IMR-90 (cell line): ENCODE measurements at regions not wholly inside any gene's neighbourhood (a gene's known extent, or its start where the extent isn't known, plus 50 kb on each side); places are given as distances from the start of the nearest gene placed in this dataset.

Experiments
- ATAC-seq: fragments of 200-7000 bp; cut with Tn5 transposase; 2 replicates; pipeline ENCODE4 v1.9.1; 2020; ENCODE audit warnings: low read depth, mild to moderate bottlenecking, moderate library complexity
- BruUV-seq: library from RNA; stranded (reverse); fragments of 400-500 nt; replicated peaks from 2 replicates; lab custom pipeline; 2021; lab: Mats Ljungman, UMichigan
- CTCF ChIA-PET: fragments of 300-600 bp; formaldehyde crosslinking; extraction: SDS; loops from one replicate; lab custom pipeline; 2021; ENCODE audit warnings: antibody characterized with exemption; lab: Yijun Ruan, JAX
- POLR2A ChIA-PET: fragments of 300-600 bp; sonication (Branson Sonifier 250); formaldehyde crosslinking; loops from one replicate; lab custom pipeline; 2022; ENCODE audit warnings: antibody characterized with exemption; ENCODE audit not compliant: unreplicated experiment; lab: Charles Lee
- DNase-seq: peaks from one replicate; pipeline ENCODE4 v3.0.0; 2013
- H2AFZ ChIP-seq: replicated peaks from 2 replicates; pipeline ENCODE3; 2013; ENCODE audit warnings: low read length, mild to moderate bottlenecking; ENCODE audit not compliant: poor library complexity
- H2AK5ac ChIP-seq: 2 replicates; pipeline ENCODE4 v1.6.1; 2013; ENCODE audit warnings: low read depth, low read length, inconsistent platforms
- H2AK9ac ChIP-seq: replicated peaks from 2 replicates; pipeline ENCODE3; 2013; ENCODE audit warnings: mild to moderate bottlenecking, low read depth, low read length, moderate library complexity; ENCODE audit not compliant: poor library complexity
- H2BK120ac ChIP-seq: 2 replicates; pipeline ENCODE4 v1.6.1; 2013; ENCODE audit warnings: low read depth, low read length, inconsistent platforms
- H2BK15ac ChIP-seq: 3 replicates; pipeline ENCODE4 v1.6.1; 2013; ENCODE audit warnings: low read depth, low read length, inconsistent platforms
- H2BK20ac ChIP-seq: 2 replicates; pipeline ENCODE4 v1.6.1; 2013; ENCODE audit warnings: low read depth, mild to moderate bottlenecking, inconsistent platforms, low read length, moderate library complexity
- H2BK5ac ChIP-seq: 2 replicates; pipeline ENCODE4 v1.6.1; 2013; ENCODE audit warnings: mild to moderate bottlenecking, low read depth, low read length, inconsistent platforms; ENCODE audit not compliant: poor library complexity, severe bottlenecking
- H3K14ac ChIP-seq: replicated peaks from 2 replicates; pipeline ENCODE4 v1.6.1; 2013; ENCODE audit warnings: low read depth, low read length, inconsistent platforms
- H3K18ac ChIP-seq: 2 replicates; pipeline ENCODE4 v1.6.1; 2013; ENCODE audit warnings: low read depth, low read length, control low read depth
- H3K23ac ChIP-seq: 2 replicates; pipeline ENCODE4 v1.6.1; 2013; ENCODE audit warnings: low read depth, low read length, inconsistent platforms
- H3K27ac ChIP-seq: 2 replicates; pipeline ENCODE4 v1.5.1; 2013; ENCODE audit warnings: mild to moderate bottlenecking, control low read depth, low read length; ENCODE audit not compliant: insufficient read depth
- H3K27me3 ChIP-seq: 2 replicates; pipeline ENCODE4 v1.6.1; 2013; ENCODE audit warnings: low read length; ENCODE audit not compliant: control insufficient read depth, insufficient read depth
- H3K36me3 ChIP-seq: 2 replicates; pipeline ENCODE4 v1.6.1; 2013; ENCODE audit warnings: low read length, mixed read lengths; ENCODE audit not compliant: control insufficient read depth, insufficient read depth
- H3K4ac ChIP-seq: 2 replicates; pipeline ENCODE4 v1.6.1; 2013; ENCODE audit warnings: low read depth, low read length, inconsistent platforms
- H3K4me1 ChIP-seq: 2 replicates; pipeline ENCODE4 v1.6.1; 2013; ENCODE audit warnings: low read length, mixed read lengths; ENCODE audit not compliant: control insufficient read depth, insufficient read depth
- H3K4me2 ChIP-seq: 2 replicates; pipeline ENCODE4 v1.6.1; 2013; ENCODE audit warnings: low read depth, mild to moderate bottlenecking, control low read depth, low read length, moderate library complexity
- H3K4me3 ChIP-seq: 2 replicates; pipeline ENCODE4 v1.5.1; 2013; ENCODE audit warnings: low read depth, mild to moderate bottlenecking, control low read depth, low read length, moderate library complexity; ENCODE audit not compliant: insufficient read depth
- H3K56ac ChIP-seq: 2 replicates; pipeline ENCODE4 v1.6.1; 2013; ENCODE audit warnings: low read length, inconsistent platforms; ENCODE audit not compliant: insufficient read depth; ENCODE audit errors: extremely low read depth
- H3K79me1 ChIP-seq, 2 experiments: 2 replicates each; pipeline ENCODE4 v1.6.1; 2013; ENCODE audit warnings: low read length in 2 of 2, inconsistent platforms in 1 of 2, low read depth in 1 of 2
- H3K9ac ChIP-seq: 2 replicates; pipeline ENCODE4 v1.6.1; 2013; ENCODE audit warnings: low read depth, low read length, control low read depth
- H3K9me1 ChIP-seq: 2 replicates; pipeline ENCODE4 v1.6.1; 2013; ENCODE audit warnings: low read length, inconsistent platforms; ENCODE audit not compliant: insufficient read depth
- H3K9me3 ChIP-seq: 2 replicates; pipeline ENCODE4 v1.6.1; 2013; ENCODE audit warnings: low read length; ENCODE audit not compliant: control insufficient read depth, insufficient read depth
- H4K20me1 ChIP-seq: 2 replicates; pipeline ENCODE4 v1.6.1; 2013; ENCODE audit warnings: low read length, inconsistent platforms; ENCODE audit not compliant: insufficient read depth
- H4K5ac ChIP-seq: 2 replicates; pipeline ENCODE4 v1.6.1; 2013; ENCODE audit warnings: mild to moderate bottlenecking, low read depth, low read length, control low read depth
- H4K8ac ChIP-seq, 2 experiments: 2 replicates each; pipeline ENCODE4 v1.6.1; 2013; ENCODE audit warnings: low read depth in 2 of 2, low read length in 2 of 2, control low read depth in 1 of 2, inconsistent platforms in 1 of 2
- H4K91ac ChIP-seq: 2 replicates; pipeline ENCODE4 v1.6.1; 2013; ENCODE audit warnings: low read depth, low read length, inconsistent platforms; ENCODE audit not compliant: insufficient read depth
- BHLHE40 ChIP-seq: fragments of 150-350 bp; IDR thresholded peaks from 2 replicates; pipeline ENCODE4 v1.6.1; 2016; ENCODE audit warnings: mild to moderate bottlenecking, low read depth, low read length
- CEBPB ChIP-seq: IDR thresholded peaks from 2 replicates; pipeline ENCODE4 v1.6.1; 2012; ENCODE audit warnings: low read depth, low read length, improper control_type of control experiment
- CHD1 ChIP-seq: IDR thresholded peaks from 2 replicates; pipeline ENCODE4 v1.6.1; 2012; ENCODE audit warnings: low read depth, low read length, improper control_type of control experiment
- MAFK ChIP-seq: IDR thresholded peaks from 2 replicates; pipeline ENCODE4 v1.6.1; 2012; ENCODE audit warnings: low read depth, low read length, improper control_type of control experiment
- MAZ ChIP-seq: IDR thresholded peaks from 2 replicates; pipeline ENCODE4 v1.6.1; 2012; ENCODE audit warnings: low read depth, mild to moderate bottlenecking, low read length, improper control_type of control experiment, moderate library complexity, borderline replicate concordance
- MXI1 ChIP-seq: IDR thresholded peaks from 2 replicates; pipeline ENCODE4 v1.6.1; 2012; ENCODE audit warnings: low read depth, mild to moderate bottlenecking, low read length, moderate library complexity, borderline replicate concordance
- POLR2A ChIP-seq: IDR thresholded peaks from 2 replicates; pipeline ENCODE4 v1.6.1; 2012; ENCODE audit warnings: mild to moderate bottlenecking, low read depth, low read length
- RFX5 ChIP-seq: IDR thresholded peaks from 2 replicates; pipeline ENCODE4 v1.8.0; 2012; ENCODE audit warnings: low read depth, mild to moderate bottlenecking, low read length, moderate library complexity
- WGBS, 2 experiments: methylation state at CpG; one replicate each; pipeline versions ENCODE4 v1.1.5 to v1.1.7; 2013; ENCODE audit warnings: missing lambda C conversion rate in 2 of 2; ENCODE audit not compliant: insufficient read length in 1 of 2; ENCODE audit errors: extremely low coverage in 2 of 2; 5-methylcytosine and 5-hydroxymethylcytosine counted together
- dilution Hi-C: fragments of 300-500 bp; cut with HindIII; formaldehyde crosslinking; loops from one replicate; pipeline ENCODE4 v1.14.3; 2018; ENCODE audit warnings: low sequenced_read_pairs; ENCODE audit not compliant: unreplicated experiment
- in situ Hi-C: fragments of 300-500 bp; cut with MboI; formaldehyde crosslinking; loops from 3 replicates; pipeline ENCODE4 v1.14.3; 2019; ENCODE audit warnings: low sequenced_read_pairs, inconsistent platforms, mixed read lengths
- intact Hi-C: fragments of 100-400 bp; cut with micrococcal nuclease; formaldehyde crosslinking; loops from 2 replicates; pipeline ENCODE4 v1.10.0; 2022
- TF ChIP-seq, protein P1 (sequence below): fragments of 150-350 bp; IDR thresholded peaks from 2 replicates; pipeline ENCODE4 v1.6.1; 2016; ENCODE audit warnings: low read depth, mild to moderate bottlenecking, low read length, moderate library complexity, borderline replicate concordance
- TF ChIP-seq, protein P2 (sequence below): fragments of 150-350 bp; IDR thresholded peaks from 2 replicates; pipeline ENCODE4 v1.6.1; 2017; ENCODE audit warnings: mild to moderate bottlenecking, antibody characterized with exemption, low read length, low read depth

DNA sequence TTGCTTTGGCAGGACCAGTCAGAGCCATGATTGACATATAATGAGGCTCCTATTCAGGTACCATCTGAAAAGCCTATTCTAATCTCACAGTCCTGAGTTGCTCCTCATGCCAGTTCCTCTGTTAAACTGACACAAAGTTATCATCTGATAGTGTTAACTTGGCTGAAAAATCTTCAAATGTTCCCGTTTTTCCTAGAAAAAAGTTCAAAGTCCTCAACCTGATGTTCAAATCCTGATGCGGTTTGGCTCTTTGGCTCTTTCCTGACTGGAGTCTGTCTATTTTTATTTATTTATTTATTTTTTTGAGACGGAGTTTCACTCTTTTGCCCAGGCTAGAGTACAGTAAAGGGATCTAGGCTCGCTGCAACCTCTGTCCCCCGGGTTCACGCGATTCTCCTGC lies 244.2 kb downstream of the ANKRD50 start:
- Histone ChIP-seq H3K27ac (no peak overlapping the region), H3K9ac (no peak overlapping the region), H3K18ac (no peak overlapping the region), H3K36me3 (no peaks in the 10 kb centered on the region), H2AK9ac (no peak overlapping the region), H2BK120ac (no peak overlapping the region), H3K23ac (no peak overlapping the region), H3K27me3 (no peaks in the 10 kb centered on the region), H2BK15ac (no peak overlapping the region), H3K79me1 (no peaks in the 10 kb centered on the region), H2BK20ac (no peak overlapping the region), H3K4me3 (no peak overlapping the region), H4K5ac (no peak overlapping the region), H4K8ac (no peak overlapping the region), H3K4me1 (no peaks in the 10 kb centered on the region), H3K56ac (no peak overlapping the region), H3K4me2 (no peak overlapping the region), H2AK5ac (no peak overlapping the region), H3K4ac (no peak overlapping the region), H4K91ac (no peak overlapping the region), H3K9me3 (peaks cover 9% of the 10 kb centered on the region), H3K14ac (no peak overlapping the region), H2BK5ac (no peak overlapping the region), H2AFZ (no peak overlapping the region), H3K9me1 (no peaks in the 10 kb centered on the region), H4K20me1 (no peaks in the 10 kb centered on the region)
- 76% methylated on average over 3 of the region's 7 CpGs; no CpG with 5 or more reads in 1 of the 2 experiments for WGBS, 2 experiments
- DNase-seq (no peak), ATAC-seq (no peak)
- intact Hi-C loops (no loop called here), in situ Hi-C loops (no loop called here), dilution Hi-C loops (no loop called here)
- BruUV-seq, result no TSS peak
- TF ChIP-seq CEBPB, result no peak
- no peak for TF ChIP-seq POLR2A
- TF ChIP-seq MAFK, result no peak
- TF ChIP-seq, protein P1, sequence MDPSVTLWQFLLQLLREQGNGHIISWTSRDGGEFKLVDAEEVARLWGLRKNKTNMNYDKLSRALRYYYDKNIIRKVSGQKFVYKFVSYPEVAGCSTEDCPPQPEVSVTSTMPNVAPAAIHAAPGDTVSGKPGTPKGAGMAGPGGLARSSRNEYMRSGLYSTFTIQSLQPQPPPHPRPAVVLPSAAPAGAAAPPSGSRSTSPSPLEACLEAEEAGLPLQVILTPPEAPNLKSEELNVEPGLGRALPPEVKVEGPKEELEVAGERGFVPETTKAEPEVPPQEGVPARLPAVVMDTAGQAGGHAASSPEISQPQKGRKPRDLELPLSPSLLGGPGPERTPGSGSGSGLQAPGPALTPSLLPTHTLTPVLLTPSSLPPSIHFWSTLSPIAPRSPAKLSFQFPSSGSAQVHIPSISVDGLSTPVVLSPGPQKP, result no peak
- no peak for TF ChIP-seq RFX5
- no peak for TF ChIP-seq CHD1
- TF ChIP-seq, protein P2, sequence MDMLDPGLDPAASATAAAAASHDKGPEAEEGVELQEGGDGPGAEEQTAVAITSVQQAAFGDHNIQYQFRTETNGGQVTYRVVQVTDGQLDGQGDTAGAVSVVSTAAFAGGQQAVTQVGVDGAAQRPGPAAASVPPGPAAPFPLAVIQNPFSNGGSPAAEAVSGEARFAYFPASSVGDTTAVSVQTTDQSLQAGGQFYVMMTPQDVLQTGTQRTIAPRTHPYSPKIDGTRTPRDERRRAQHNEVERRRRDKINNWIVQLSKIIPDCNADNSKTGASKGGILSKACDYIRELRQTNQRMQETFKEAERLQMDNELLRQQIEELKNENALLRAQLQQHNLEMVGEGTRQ, result no peak
- TF ChIP-seq MXI1, result no peak
- TF ChIP-seq BHLHE40, result no peak
- TF ChIP-seq MAZ, result no peak
- ChIA-PET CTCF (interaction anchor here (0.5 kb wide), 1 partner anchor 267 kb away, joined by 3 read pairs; no protein-coding TSS in a partner anchor), POLR2A (no interaction called here)
